GM23338 (cell line): ENCODE measurements at regions not wholly inside any gene's neighbourhood (a gene's known extent, or its start where the extent isn't known, plus 50 kb on each side); places are given as distances from the start of the nearest gene placed in this dataset.
A peak's percentile ranks its signal among the peaks of the same experiment; 100 is the strongest.

Experiments
- ATAC-seq: fragments of 200-7000 bp; cut with Tn5 transposase; 3 replicates; pipeline ENCODE4 v1.9.1; 2020
- DNase-seq: peaks from one replicate; pipeline ENCODE4 v3.0.0-alpha.2; 2015; ENCODE audit warnings: low spot score
- H2AFZ ChIP-seq: fragments of 200-600 bp; sonication (generic); 2 replicates; pipeline ENCODE4 v1.8.0; 2016; ENCODE audit warnings: antibody characterized with exemption, mild to moderate bottlenecking, moderate library complexity
- H3F3A ChIP-seq: fragments of 200-600 bp; sonication (generic); replicated peaks from 2 replicates; pipeline ENCODE4 v1.8.0; 2017; ENCODE audit warnings: antibody characterized with exemption, mixed run types, low read depth
- H3K27ac ChIP-seq: fragments of 200-600 bp; sonication (generic); 2 replicates; pipeline ENCODE4 v1.6.1; 2016; ENCODE audit warnings: low read depth
- H3K27me3 ChIP-seq: fragments of 200-600 bp; sonication (generic); 2 replicates; pipeline ENCODE4 v1.8.0; 2016; ENCODE audit warnings: mild to moderate bottlenecking, mixed run types, moderate library complexity; ENCODE audit not compliant: insufficient read depth
- H3K36me3 ChIP-seq: fragments of 200-600 bp; sonication (generic); 2 replicates; pipeline ENCODE4 v1.8.0; 2016; ENCODE audit warnings: mild to moderate bottlenecking; ENCODE audit not compliant: insufficient read depth
- H3K4me1 ChIP-seq: fragments of 200-600 bp; sonication (generic); 2 replicates; pipeline ENCODE4 v1.8.0; 2016; ENCODE audit warnings: mild to moderate bottlenecking, moderate library complexity; ENCODE audit not compliant: insufficient read depth
- H3K4me2 ChIP-seq: fragments of 200-600 bp; sonication (generic); 2 replicates; pipeline ENCODE4 v1.7.1; 2017; ENCODE audit warnings: mixed run types
- H3K4me3 ChIP-seq: fragments of 200-600 bp; sonication (generic); 2 replicates; pipeline ENCODE4 v1.6.1; 2016; ENCODE audit warnings: mixed run types
- H3K79me2 ChIP-seq: fragments of 200-600 bp; sonication (generic); replicated peaks from 2 replicates; pipeline ENCODE4 v1.8.0; 2017; ENCODE audit warnings: mild to moderate bottlenecking; ENCODE audit not compliant: insufficient read depth
- H3K9me2 ChIP-seq: fragments of 200-600 bp; sonication (generic); 2 replicates; pipeline ENCODE4 v1.8.0; 2017; ENCODE audit not compliant: insufficient read depth
- H4K20me1 ChIP-seq: fragments of 200-600 bp; sonication (generic); replicated peaks from 2 replicates; pipeline ENCODE4 v1.8.0; 2017; ENCODE audit warnings: mild to moderate bottlenecking; ENCODE audit not compliant: insufficient read depth
- H3K27ac Mint-ChIP-seq: 2 replicates; pipeline ENCODE4 v1.8.0; 2020; ENCODE audit warnings: inconsistent platforms, mild to moderate bottlenecking, moderate library complexity, mixed read lengths
- H3K27me3 Mint-ChIP-seq: 3 replicates; pipeline ENCODE4 v1.8.0; 2022; ENCODE audit warnings: low read depth, mild to moderate bottlenecking, moderate library complexity, mixed read lengths, inconsistent platforms; ENCODE audit not compliant: insufficient read depth, poor library complexity
- H3K36me3 Mint-ChIP-seq: 3 replicates; pipeline ENCODE4 v1.8.0; 2021; ENCODE audit warnings: low read depth, mild to moderate bottlenecking, inconsistent platforms, moderate library complexity, mixed read lengths
- H3K4me1 Mint-ChIP-seq: 3 replicates; pipeline ENCODE4 v1.8.0; 2020; ENCODE audit warnings: mild to moderate bottlenecking, inconsistent platforms, mixed read lengths
- H3K4me3 Mint-ChIP-seq: 3 replicates; pipeline ENCODE4 v1.8.0; 2021; ENCODE audit warnings: moderate library complexity, mild to moderate bottlenecking, inconsistent platforms, mixed read lengths
- H3K9me3 Mint-ChIP-seq: 3 replicates; pipeline ENCODE4 v1.8.0; 2020; ENCODE audit warnings: moderate library complexity, mild to moderate bottlenecking, inconsistent platforms, mixed read lengths
- CREB1 ChIP-seq: fragments of 250-450 bp; sonication (Bioruptor Pico); IDR thresholded peaks from 2 replicates; pipeline ENCODE4 v1.5.0; 2020; ENCODE audit warnings: low read depth, mild to moderate bottlenecking, moderate library complexity
- EZH2phosphoT487 ChIP-seq: fragments of 200-600 bp; sonication (generic); IDR thresholded peaks from one replicate; pipeline ENCODE4 v1.8.1; 2018; ENCODE audit warnings: antibody characterized with exemption; ENCODE audit not compliant: unreplicated experiment
- JUNB ChIP-seq: IDR thresholded peaks from one replicate; pipeline ENCODE4 v1.6.1; 2016; ENCODE audit warnings: antibody characterized with exemption; ENCODE audit not compliant: unreplicated experiment
- POLR2AphosphoS5 ChIP-seq: IDR thresholded peaks from 2 replicates; pipeline ENCODE4 v1.6.1; 2016; ENCODE audit warnings: antibody characterized with exemption, low read depth
- STAT1 ChIP-seq: IDR thresholded peaks from one replicate; pipeline ENCODE4 v1.6.1; 2016; ENCODE audit warnings: antibody characterized with exemption; ENCODE audit not compliant: unreplicated experiment
- ZNF114 ChIP-seq: fragments of 250-450 bp; sonication (Bioruptor Pico); IDR thresholded peaks from 2 replicates; pipeline ENCODE4 v1.5.0; 2020; ENCODE audit warnings: mild to moderate bottlenecking, moderate library complexity
- ZNF331 ChIP-seq: fragments of 250-450 bp; sonication (Bioruptor Pico); IDR thresholded peaks from 2 replicates; pipeline ENCODE4 v1.5.0; 2020; ENCODE audit warnings: low read depth, mild to moderate bottlenecking, moderate library complexity
- TF ChIP-seq, protein P1 (sequence below), 2 experiments: fragments of 200-600 bp in 1 of 2; sonication (generic) in 1 of 2; conservative IDR thresholded peaks; 2 replicates each; pipeline versions ENCODE4 v1.5.1 to v1.6.1; 2016 to 2017; ENCODE audit warnings: antibody characterized with exemption in 2 of 2, low read depth in 2 of 2, mild to moderate bottlenecking in 2 of 2, moderate library complexity in 1 of 2
- TF ChIP-seq, protein P2 (sequence below): IDR thresholded peaks from 2 replicates; pipeline ENCODE4 v1.6.1; 2016; ENCODE audit warnings: antibody characterized with exemption
- TF ChIP-seq, protein P3 (sequence below): fragments of 250-450 bp; sonication (Bioruptor Pico); IDR thresholded peaks from 2 replicates; pipeline ENCODE4 v1.5.0; 2020; ENCODE audit warnings: mild to moderate bottlenecking, moderate library complexity

DNA sequence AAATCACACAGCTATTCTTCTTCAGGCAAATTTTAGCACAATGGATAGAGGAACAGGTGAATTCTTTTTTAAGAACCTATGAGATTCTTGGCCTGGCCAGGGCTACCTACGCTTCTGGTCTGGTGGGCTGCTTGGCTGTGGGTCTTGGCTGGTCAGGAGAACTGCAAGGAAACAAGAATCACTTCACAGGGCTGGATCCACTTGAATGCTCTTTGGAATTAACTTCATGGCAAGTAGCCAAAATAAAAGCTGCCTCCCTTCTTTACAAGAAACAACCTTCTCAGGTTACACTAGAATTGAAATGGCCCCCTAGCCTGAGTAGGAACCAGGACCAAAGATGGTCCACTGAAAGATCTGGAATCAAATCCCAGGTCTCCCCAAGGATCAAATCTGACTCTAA lies 519.1 kb downstream of the IQCM start:
- ATAC-seq (no peak), DNase-seq (peak; percentile 5)
- Mint-ChIP-seq H3K36me3 (no peaks in the 10 kb centered on the region), H3K4me3 (no peak overlapping the region), H3K27me3 (no peaks in the 10 kb centered on the region), H3K27ac (no peak overlapping the region), H3K9me3 (no peaks in the 10 kb centered on the region), H3K4me1 (peaks cover 10% of the 10 kb centered on the region; the same call in 1 of the 3 replicates)
- TF ChIP-seq EZH2phosphoT487: no peak
- TF ChIP-seq, protein P1, sequence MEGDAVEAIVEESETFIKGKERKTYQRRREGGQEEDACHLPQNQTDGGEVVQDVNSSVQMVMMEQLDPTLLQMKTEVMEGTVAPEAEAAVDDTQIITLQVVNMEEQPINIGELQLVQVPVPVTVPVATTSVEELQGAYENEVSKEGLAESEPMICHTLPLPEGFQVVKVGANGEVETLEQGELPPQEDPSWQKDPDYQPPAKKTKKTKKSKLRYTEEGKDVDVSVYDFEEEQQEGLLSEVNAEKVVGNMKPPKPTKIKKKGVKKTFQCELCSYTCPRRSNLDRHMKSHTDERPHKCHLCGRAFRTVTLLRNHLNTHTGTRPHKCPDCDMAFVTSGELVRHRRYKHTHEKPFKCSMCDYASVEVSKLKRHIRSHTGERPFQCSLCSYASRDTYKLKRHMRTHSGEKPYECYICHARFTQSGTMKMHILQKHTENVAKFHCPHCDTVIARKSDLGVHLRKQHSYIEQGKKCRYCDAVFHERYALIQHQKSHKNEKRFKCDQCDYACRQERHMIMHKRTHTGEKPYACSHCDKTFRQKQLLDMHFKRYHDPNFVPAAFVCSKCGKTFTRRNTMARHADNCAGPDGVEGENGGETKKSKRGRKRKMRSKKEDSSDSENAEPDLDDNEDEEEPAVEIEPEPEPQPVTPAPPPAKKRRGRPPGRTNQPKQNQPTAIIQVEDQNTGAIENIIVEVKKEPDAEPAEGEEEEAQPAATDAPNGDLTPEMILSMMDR (conservative IDR thresholded peaks at IDR 0.05; ENCODE audit: low read depth in 2 of 2): no peak
- H3K79me2 ChIP-seq: no peaks in the 10 kb centered on the region
- no peaks in the 10 kb centered on the region for H3K27me3 ChIP-seq
- no peak overlapping the region for H3K27ac ChIP-seq
- H3K36me3 ChIP-seq: no peaks in the 10 kb centered on the region
- peak overlapping the region; percentile 45; the same call in 1 of the 2 replicates for H2AFZ ChIP-seq
- no peak overlapping the region for H3K4me2 ChIP-seq
- no peaks in the 10 kb centered on the region for H3K4me1 ChIP-seq
- H3K9me2 ChIP-seq: no peaks in the 10 kb centered on the region
- H3F3A ChIP-seq: no peaks in the 10 kb centered on the region
- H4K20me1 ChIP-seq: no peaks in the 10 kb centered on the region
- no peak overlapping the region for H3K4me3 ChIP-seq

DNA sequence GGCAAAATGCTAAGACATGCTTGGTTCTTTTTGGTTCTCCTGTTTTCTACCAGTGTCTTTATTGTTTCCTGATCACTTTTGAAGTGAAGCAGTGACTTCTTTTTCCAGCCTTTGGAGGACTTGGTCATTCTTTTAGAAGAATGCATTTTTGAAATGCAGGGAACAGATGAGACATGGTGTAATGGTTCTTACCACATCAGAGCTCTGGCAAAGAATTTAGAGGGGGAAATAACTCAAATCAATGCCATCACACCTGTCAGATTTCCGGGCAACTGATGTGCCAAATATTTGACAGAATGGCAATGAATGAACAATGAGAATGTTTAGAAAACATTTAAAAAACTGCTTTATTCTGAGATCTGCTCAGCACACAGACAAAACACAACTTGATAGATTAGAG lies 519.6 kb downstream of the IQCM start:
- Histone ChIP-seq H3K4me1 (no peaks in the 10 kb centered on the region), H3K9me2 (no peaks in the 10 kb centered on the region), H3K79me2 (no peaks in the 10 kb centered on the region), H3K4me3 (no peak overlapping the region), H3F3A (no peaks in the 10 kb centered on the region), H3K4me2 (no peak overlapping the region), H3K36me3 (no peaks in the 10 kb centered on the region), H2AFZ (no peak overlapping the region), H3K27ac (no peak overlapping the region), H4K20me1 (no peaks in the 10 kb centered on the region), H3K27me3 (no peaks in the 10 kb centered on the region)
- peaks cover 10% of the 10 kb centered on the region; the same call in 1 of the 3 replicates for H3K4me1 Mint-ChIP-seq
- H3K36me3 Mint-ChIP-seq: no peaks in the 10 kb centered on the region
- H3K9me3 Mint-ChIP-seq: no peaks in the 10 kb centered on the region
- TF ChIP-seq, protein P2, sequence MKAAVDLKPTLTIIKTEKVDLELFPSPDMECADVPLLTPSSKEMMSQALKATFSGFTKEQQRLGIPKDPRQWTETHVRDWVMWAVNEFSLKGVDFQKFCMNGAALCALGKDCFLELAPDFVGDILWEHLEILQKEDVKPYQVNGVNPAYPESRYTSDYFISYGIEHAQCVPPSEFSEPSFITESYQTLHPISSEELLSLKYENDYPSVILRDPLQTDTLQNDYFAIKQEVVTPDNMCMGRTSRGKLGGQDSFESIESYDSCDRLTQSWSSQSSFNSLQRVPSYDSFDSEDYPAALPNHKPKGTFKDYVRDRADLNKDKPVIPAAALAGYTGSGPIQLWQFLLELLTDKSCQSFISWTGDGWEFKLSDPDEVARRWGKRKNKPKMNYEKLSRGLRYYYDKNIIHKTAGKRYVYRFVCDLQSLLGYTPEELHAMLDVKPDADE: no peak
- TF ChIP-seq ZNF331 (CRISPR knock-in tag): no peak
- no peak for TF ChIP-seq STAT1
- no peak for TF ChIP-seq CREB1
- TF ChIP-seq, protein P3, sequence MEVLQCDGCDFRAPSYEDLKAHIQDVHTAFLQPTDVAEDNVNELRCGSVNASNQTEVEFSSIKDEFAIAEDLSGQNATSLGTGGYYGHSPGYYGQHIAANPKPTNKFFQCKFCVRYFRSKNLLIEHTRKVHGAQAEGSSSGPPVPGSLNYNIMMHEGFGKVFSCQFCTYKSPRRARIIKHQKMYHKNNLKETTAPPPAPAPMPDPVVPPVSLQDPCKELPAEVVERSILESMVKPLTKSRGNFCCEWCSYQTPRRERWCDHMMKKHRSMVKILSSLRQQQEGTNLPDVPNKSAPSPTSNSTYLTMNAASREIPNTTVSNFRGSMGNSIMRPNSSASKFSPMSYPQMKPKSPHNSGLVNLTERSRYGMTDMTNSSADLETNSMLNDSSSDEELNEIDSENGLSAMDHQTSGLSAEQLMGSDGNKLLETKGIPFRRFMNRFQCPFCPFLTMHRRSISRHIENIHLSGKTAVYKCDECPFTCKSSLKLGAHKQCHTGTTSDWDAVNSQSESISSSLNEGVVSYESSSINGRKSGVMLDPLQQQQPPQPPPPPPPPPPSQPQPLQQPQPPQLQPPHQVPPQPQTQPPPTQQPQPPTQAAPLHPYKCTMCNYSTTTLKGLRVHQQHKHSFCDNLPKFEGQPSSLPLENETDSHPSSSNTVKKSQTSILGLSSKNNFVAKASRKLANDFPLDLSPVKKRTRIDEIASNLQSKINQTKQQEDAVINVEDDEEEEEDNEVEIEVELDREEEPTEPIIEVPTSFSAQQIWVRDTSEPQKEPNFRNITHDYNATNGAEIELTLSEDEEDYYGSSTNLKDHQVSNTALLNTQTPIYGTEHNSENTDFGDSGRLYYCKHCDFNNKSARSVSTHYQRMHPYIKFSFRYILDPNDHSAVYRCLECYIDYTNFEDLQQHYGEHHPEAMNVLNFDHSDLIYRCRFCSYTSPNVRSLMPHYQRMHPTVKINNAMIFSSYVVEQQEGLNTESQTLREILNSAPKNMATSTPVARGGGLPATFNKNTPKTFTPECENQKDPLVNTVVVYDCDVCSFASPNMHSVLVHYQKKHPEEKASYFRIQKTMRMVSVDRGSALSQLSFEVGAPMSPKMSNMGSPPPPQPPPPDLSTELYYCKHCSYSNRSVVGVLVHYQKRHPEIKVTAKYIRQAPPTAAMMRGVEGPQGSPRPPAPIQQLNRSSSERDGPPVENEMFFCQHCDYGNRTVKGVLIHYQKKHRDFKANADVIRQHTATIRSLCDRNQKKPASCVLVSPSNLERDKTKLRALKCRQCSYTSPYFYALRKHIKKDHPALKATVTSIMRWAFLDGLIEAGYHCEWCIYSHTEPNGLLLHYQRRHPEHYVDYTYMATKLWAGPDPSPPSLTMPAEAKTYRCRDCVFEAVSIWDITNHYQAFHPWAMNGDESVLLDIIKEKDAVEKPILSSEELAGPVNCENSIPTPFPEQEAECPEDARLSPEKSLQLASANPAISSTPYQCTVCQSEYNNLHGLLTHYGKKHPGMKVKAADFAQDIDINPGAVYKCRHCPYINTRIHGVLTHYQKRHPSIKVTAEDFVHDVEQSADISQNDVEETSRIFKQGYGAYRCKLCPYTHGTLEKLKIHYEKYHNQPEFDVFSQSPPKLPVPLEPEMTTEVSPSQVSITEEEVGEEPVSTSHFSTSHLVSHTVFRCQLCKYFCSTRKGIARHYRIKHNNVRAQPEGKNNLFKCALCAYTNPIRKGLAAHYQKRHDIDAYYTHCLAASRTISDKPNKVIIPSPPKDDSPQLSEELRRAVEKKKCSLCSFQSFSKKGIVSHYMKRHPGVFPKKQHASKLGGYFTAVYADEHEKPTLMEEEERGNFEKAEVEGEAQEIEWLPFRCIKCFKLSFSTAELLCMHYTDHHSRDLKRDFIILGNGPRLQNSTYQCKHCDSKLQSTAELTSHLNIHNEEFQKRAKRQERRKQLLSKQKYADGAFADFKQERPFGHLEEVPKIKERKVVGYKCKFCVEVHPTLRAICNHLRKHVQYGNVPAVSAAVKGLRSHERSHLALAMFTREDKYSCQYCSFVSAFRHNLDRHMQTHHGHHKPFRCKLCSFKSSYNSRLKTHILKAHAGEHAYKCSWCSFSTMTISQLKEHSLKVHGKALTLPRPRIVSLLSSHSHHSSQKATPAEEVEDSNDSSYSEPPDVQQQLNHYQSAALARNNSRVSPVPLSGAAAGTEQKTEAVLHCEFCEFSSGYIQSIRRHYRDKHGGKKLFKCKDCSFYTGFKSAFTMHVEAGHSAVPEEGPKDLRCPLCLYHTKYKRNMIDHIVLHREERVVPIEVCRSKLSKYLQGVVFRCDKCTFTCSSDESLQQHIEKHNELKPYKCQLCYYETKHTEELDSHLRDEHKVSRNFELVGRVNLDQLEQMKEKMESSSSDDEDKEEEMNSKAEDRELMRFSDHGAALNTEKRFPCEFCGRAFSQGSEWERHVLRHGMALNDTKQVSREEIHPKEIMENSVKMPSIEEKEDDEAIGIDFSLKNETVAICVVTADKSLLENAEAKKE (CRISPR knock-in tag): no peak
- TF ChIP-seq POLR2AphosphoS5: no peak
- no peak for TF ChIP-seq JUNB
- no peak for TF ChIP-seq ZNF114 (CRISPR knock-in tag)
- H3K27ac Mint-ChIP-seq: no peak overlapping the region
- H3K4me3 Mint-ChIP-seq: no peak overlapping the region
- H3K27me3 Mint-ChIP-seq: no peaks in the 10 kb centered on the region
- no peak for DNase-seq
- no peak for ATAC-seq
